H1 (cell line): ENCODE measurements at regions not wholly inside any gene's neighbourhood (a gene's known extent, or its start where the extent isn't known, plus 50 kb on each side); places are given as distances from the start of the nearest gene placed in this dataset.

Experiments used
- CEBPB ChIP-seq: IDR thresholded peaks from 2 replicates; pipeline ENCODE4 v1.6.1; 2012; ENCODE audit warnings: low read depth, low read length
- CTCF ChIP-seq, 3 experiments: IDR thresholded peaks; 1 replicate in 2 of 3; 2 replicates in 1 of 3; pipeline versions ENCODE4 v1.5.1 to v1.6.1; 2011; ENCODE audit warnings: low read length in 3 of 3, mild to moderate bottlenecking in 3 of 3, inconsistent platforms in 2 of 3, low read depth in 1 of 3, moderate library complexity in 1 of 3; ENCODE audit not compliant: insufficient read depth in 1 of 3; ENCODE audit errors: control extremely low read depth in 1 of 3
- EP300 ChIP-seq, 2 experiments: IDR thresholded peaks; 1 replicate in 1 of 2; 2 replicates in 1 of 2; pipeline ENCODE4 v1.6.1; 2011 to 2012; ENCODE audit warnings: low read depth in 2 of 2, low read length in 2 of 2, mild to moderate bottlenecking in 2 of 2, borderline replicate concordance in 1 of 2, inconsistent platforms in 1 of 2, moderate library complexity in 1 of 2
- POLR2A ChIP-seq, 2 experiments: IDR thresholded peaks; 1 replicate in 1 of 2; 2 replicates in 1 of 2; pipeline ENCODE4 v1.6.1; 2011; ENCODE audit warnings: low read depth in 2 of 2, low read length in 2 of 2, mild to moderate bottlenecking in 2 of 2; ENCODE audit errors: control extremely low read depth in 1 of 2
- SP4 ChIP-seq: IDR thresholded peaks from 2 replicates; pipeline ENCODE4 v1.6.1; 2012; ENCODE audit warnings: low read length, inconsistent platforms
- ZNF274 ChIP-seq: IDR thresholded peaks from 2 replicates; pipeline ENCODE4 v1.7.0; 2012; ENCODE audit warnings: low read length, borderline replicate concordance; ENCODE audit errors: extremely low read depth

- TF ChIP-seq CTCF (IDR thresholded peaks at IDR 0.05; ENCODE audit: control extremely low read depth in 1 of 3, insufficient read depth in 1 of 3, low read depth in 1 of 3, low read length in 3 of 3) (no peak), ZNF274 (no peak), CEBPB (no peak), SP4 (no peak), POLR2A (IDR thresholded peaks at IDR 0.05; ENCODE audit: control extremely low read depth in 1 of 2, low read depth in 2 of 2, low read length in 2 of 2) (no peak), EP300 (IDR thresholded peaks at IDR 0.05; ENCODE audit: borderline replicate concordance in 1 of 2, low read depth in 2 of 2, low read length in 2 of 2) (no peak)
Measured at GRCh38 chr21:35226328-35226727, 177.2 kb upstream of the RUNX1 start.
